Mesendoderm (in vitro differentiated cells): ENCODE measurements at regions not wholly inside any gene's neighbourhood (a gene's known extent, or its start where the extent isn't known, plus 50 kb on each side); places are given as distances from the start of the nearest gene placed in this dataset.

Experiments
- DNase-seq: peaks from one replicate; pipeline ENCODE4 v3.0.0; 2013
- H2AK5ac ChIP-seq: 2 replicates; pipeline ENCODE4 v1.6.1; 2013; ENCODE audit warnings: low read length, inconsistent platforms
- H2BK120ac ChIP-seq: 2 replicates; pipeline ENCODE4 v1.6.1; 2013; ENCODE audit warnings: low read depth, mild to moderate bottlenecking, low read length, moderate library complexity, mixed read lengths
- H2BK15ac ChIP-seq: replicated peaks from 2 replicates; pipeline ENCODE4 v1.6.1; 2013; ENCODE audit warnings: low read depth, mild to moderate bottlenecking, moderate library complexity
- H2BK5ac ChIP-seq: 2 replicates; pipeline ENCODE4 v1.6.1; 2013; ENCODE audit warnings: low read length, inconsistent platforms
- H3K18ac ChIP-seq: 2 replicates; pipeline ENCODE4 v1.6.1; 2013; ENCODE audit warnings: mild to moderate bottlenecking, low read length, mixed read lengths
- H3K23ac ChIP-seq: one replicate; pipeline ENCODE4 v1.6.1; 2013; ENCODE audit warnings: low read length
- H3K27ac ChIP-seq: 2 replicates; pipeline ENCODE4 v1.5.1; 2013; ENCODE audit warnings: low read depth, mild to moderate bottlenecking, inconsistent platforms, low read length, moderate library complexity
- H3K27me3 ChIP-seq: 2 replicates; pipeline ENCODE4 v1.6.1; 2013; ENCODE audit warnings: low read length, control low read depth, mild to moderate bottlenecking, inconsistent platforms; ENCODE audit not compliant: insufficient read depth, poor library complexity
- H3K36me3 ChIP-seq: 2 replicates; pipeline ENCODE4 v1.6.1; 2013; ENCODE audit warnings: low read length, inconsistent platforms; ENCODE audit not compliant: control insufficient read depth, insufficient read depth
- H3K4ac ChIP-seq: one replicate; pipeline ENCODE4 v1.6.1; 2013; ENCODE audit warnings: low read depth, mild to moderate bottlenecking, low read length, moderate library complexity
- H3K4me1 ChIP-seq: 2 replicates; pipeline ENCODE4 v1.6.1; 2013; ENCODE audit warnings: low read depth, low read length, inconsistent platforms; ENCODE audit not compliant: control insufficient read depth
- H3K4me2 ChIP-seq: 2 replicates; pipeline ENCODE4 v1.6.1; 2013; ENCODE audit warnings: low read length
- H3K4me3 ChIP-seq: 2 replicates; pipeline ENCODE4 v1.5.1; 2013; ENCODE audit warnings: mild to moderate bottlenecking, low read length
- H3K56ac ChIP-seq: one replicate; pipeline ENCODE4 v1.6.1; 2013; ENCODE audit warnings: low read length
- H3K79me1 ChIP-seq: 2 replicates; pipeline ENCODE4 v1.6.1; 2013; ENCODE audit warnings: low read length, inconsistent platforms
- H3K79me2 ChIP-seq: 2 replicates; pipeline ENCODE4 v1.6.1; 2013; ENCODE audit warnings: mild to moderate bottlenecking, low read length; ENCODE audit not compliant: control insufficient read depth, insufficient read depth
- H3K9ac ChIP-seq: 2 replicates; pipeline ENCODE4 v1.6.1; 2013; ENCODE audit warnings: low read length, inconsistent platforms
- H4K5ac ChIP-seq: one replicate; pipeline ENCODE4 v1.6.1; 2013; ENCODE audit warnings: low read length
- H4K8ac ChIP-seq: one replicate; pipeline ENCODE4 v1.6.1; 2013; ENCODE audit warnings: low read depth, mild to moderate bottlenecking, control low read depth, low read length, moderate library complexity
- WGBS: extraction: QIAGEN DNeasy Blood & Tissue Kit; methylation state at CpG from one replicate; pipeline ENCODE4 v1.1.7; 2013; ENCODE audit warnings: low lambda C conversion rate, missing lambda C conversion rate; ENCODE audit not compliant: insufficient coverage; ENCODE audit errors: extremely low coverage; 5-methylcytosine and 5-hydroxymethylcytosine counted together

- WGBS, result no CpG with 5 or more reads among the region's 1 CpG
- no peak overlapping the region for H3K18ac ChIP-seq
- no peak overlapping the region for H3K4me3 ChIP-seq
- DNase-seq, result no peak
- H2BK5ac ChIP-seq, result no peak overlapping the region
- no peaks in the 10 kb centered on the region for H3K4me1 ChIP-seq
- no peak overlapping the region for H4K5ac ChIP-seq
- H3K79me1 ChIP-seq, result no peaks in the 10 kb centered on the region
- no peaks in the 10 kb centered on the region for H3K36me3 ChIP-seq
- no peaks in the 10 kb centered on the region for H3K79me2 ChIP-seq
- H3K23ac ChIP-seq, result no peak overlapping the region
- no peaks in the 10 kb centered on the region for H3K27me3 ChIP-seq
- no peak overlapping the region for H4K8ac ChIP-seq
- H2BK15ac ChIP-seq, result no peak overlapping the region
- H2AK5ac ChIP-seq, result no peak overlapping the region
- no peak overlapping the region for H3K4me2 ChIP-seq
- H3K4ac ChIP-seq, result no peak overlapping the region
- H3K56ac ChIP-seq, result no peak overlapping the region
- H3K27ac ChIP-seq, result no peak overlapping the region
- no peak overlapping the region for H2BK120ac ChIP-seq
- no peak overlapping the region for H3K9ac ChIP-seq
Measured at GRCh38 chr12:88982694-88983093, 369.6 kb downstream of the DUSP6 start.

- Histone ChIP-seq H3K36me3 (no peaks in the 10 kb centered on the region), H3K23ac (no peak overlapping the region), H3K18ac (no peak overlapping the region), H3K79me1 (no peaks in the 10 kb centered on the region), H3K27ac (no peak overlapping the region), H3K27me3 (no peaks in the 10 kb centered on the region), H3K9ac (no peak overlapping the region), H3K79me2 (no peaks in the 10 kb centered on the region), H3K56ac (no peak overlapping the region), H3K4me2 (no peak overlapping the region), H3K4me1 (no peaks in the 10 kb centered on the region), H2BK15ac (no peak overlapping the region), H3K4me3 (no peak overlapping the region), H2BK5ac (no peak overlapping the region), H2BK120ac (no peak overlapping the region), H3K4ac (no peak overlapping the region), H4K5ac (no peak overlapping the region), H4K8ac (no peak overlapping the region), H2AK5ac (no peak overlapping the region)
- no peak for DNase-seq
- no CpG with 5 or more reads among the region's 2 CpGs for WGBS
Measured at GRCh38 chr12:88977115-88977514, 375.2 kb downstream of the DUSP6 start.

DNA sequence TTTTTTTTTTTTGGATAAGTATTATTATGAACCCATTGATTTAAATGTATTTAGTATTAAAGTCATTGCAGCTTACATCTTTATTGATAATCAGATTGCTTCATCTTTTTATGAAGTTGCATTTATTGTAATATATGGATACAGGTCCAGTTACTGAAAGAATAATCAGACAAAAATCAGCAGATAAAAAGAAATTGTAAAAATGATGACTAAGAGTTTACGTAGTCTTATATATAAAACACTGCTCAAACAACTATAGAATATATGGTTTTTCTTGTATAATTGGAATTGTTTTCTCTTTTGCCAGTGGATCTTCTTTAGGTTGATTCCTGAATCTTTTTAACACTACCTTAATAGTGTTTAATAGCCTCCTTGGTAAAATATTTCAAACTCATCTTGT, 378.3 kb downstream of the DUSP6 start:
- Histone ChIP-seq H3K36me3 (no peaks in the 10 kb centered on the region), H3K79me2 (no peaks in the 10 kb centered on the region), H3K18ac (no peak overlapping the region), H4K8ac (no peak overlapping the region), H3K4me1 (no peaks in the 10 kb centered on the region), H2AK5ac (no peak overlapping the region), H2BK15ac (no peak overlapping the region), H3K27ac (no peak overlapping the region), H3K79me1 (no peaks in the 10 kb centered on the region), H3K27me3 (no peaks in the 10 kb centered on the region), H2BK5ac (no peak overlapping the region), H4K5ac (no peak overlapping the region), H3K9ac (no peak overlapping the region), H2BK120ac (no peak overlapping the region), H3K4me2 (no peak overlapping the region), H3K4ac (no peak overlapping the region), H3K56ac (no peak overlapping the region), H3K23ac (no peak overlapping the region), H3K4me3 (no peak overlapping the region)
- DNase-seq, result no peak
- WGBS, result no CpG with 5 or more reads among the region's 1 CpG

GRCh38 chr12:88970740-88971139, 381.6 kb downstream of the DUSP6 start:
- H2BK15ac ChIP-seq, result no peak overlapping the region
- H3K27me3 ChIP-seq, result no peaks in the 10 kb centered on the region
- no peak overlapping the region for H3K27ac ChIP-seq
- no peak overlapping the region for H2BK120ac ChIP-seq
- no peak overlapping the region for H3K9ac ChIP-seq
- no peak overlapping the region for H4K5ac ChIP-seq
- H4K8ac ChIP-seq, result no peak overlapping the region
- no peak for DNase-seq
- H3K4ac ChIP-seq, result no peak overlapping the region
- WGBS, result no CpG with 5 or more reads among the region's 1 CpG
- H3K4me2 ChIP-seq, result no peak overlapping the region
- H3K79me2 ChIP-seq, result no peaks in the 10 kb centered on the region
- H3K79me1 ChIP-seq, result no peaks in the 10 kb centered on the region
- no peak overlapping the region for H3K23ac ChIP-seq
- H3K36me3 ChIP-seq, result no peaks in the 10 kb centered on the region
- no peak overlapping the region for H2BK5ac ChIP-seq
- no peak overlapping the region for H3K4me3 ChIP-seq
- H3K18ac ChIP-seq, result no peak overlapping the region
- no peaks in the 10 kb centered on the region for H3K4me1 ChIP-seq
- no peak overlapping the region for H3K56ac ChIP-seq
- no peak overlapping the region for H2AK5ac ChIP-seq

GRCh38 chr12:88969127-88969526, 383.2 kb downstream of the DUSP6 start:
- Histone ChIP-seq H3K36me3 (no peaks in the 10 kb centered on the region), H2BK15ac (no peak overlapping the region), H3K18ac (no peak overlapping the region), H3K23ac (no peak overlapping the region), H3K27me3 (no peaks in the 10 kb centered on the region), H3K4me2 (no peak overlapping the region), H3K4me1 (no peaks in the 10 kb centered on the region), H4K5ac (no peak overlapping the region), H2BK5ac (no peak overlapping the region), H3K27ac (no peak overlapping the region), H3K79me1 (no peaks in the 10 kb centered on the region), H2AK5ac (no peak overlapping the region), H3K9ac (no peak overlapping the region), H3K79me2 (no peaks in the 10 kb centered on the region), H4K8ac (no peak overlapping the region), H2BK120ac (no peak overlapping the region), H3K4ac (no peak overlapping the region), H3K56ac (no peak overlapping the region), H3K4me3 (no peak overlapping the region)
- no CpG with 5 or more reads among the region's 5 CpGs for WGBS
- no peak for DNase-seq

DNA sequence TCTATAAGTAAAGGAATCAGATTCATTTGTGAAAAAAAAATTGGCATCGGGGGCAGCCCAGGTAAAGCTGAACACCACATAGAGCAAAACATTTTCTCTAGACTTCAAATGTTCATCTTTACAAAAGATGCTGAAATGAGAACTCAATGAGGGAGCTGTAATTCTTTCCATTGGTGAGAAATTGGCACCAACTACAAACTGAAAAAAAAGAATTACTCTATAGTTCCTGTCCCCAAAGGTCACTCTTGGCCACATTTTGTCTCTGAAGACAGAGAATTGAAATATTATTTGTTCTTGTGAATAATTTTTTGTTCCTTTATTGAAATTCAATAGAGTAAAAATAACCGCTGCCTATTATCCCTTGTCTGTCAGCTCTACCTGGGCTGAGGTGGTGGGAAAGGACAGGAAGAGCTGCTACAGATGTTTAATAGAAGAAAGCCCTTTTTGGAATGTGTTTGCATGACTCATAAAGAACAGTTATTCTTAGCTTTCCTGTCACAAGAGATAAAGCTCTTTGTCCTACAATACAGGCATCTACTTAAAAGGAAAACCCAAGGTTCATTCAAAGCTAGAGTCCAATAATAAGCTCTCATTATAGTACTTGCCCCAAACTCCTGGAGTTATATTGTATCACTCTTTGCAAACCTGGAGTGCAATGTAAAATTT, 380.1 kb upstream of the KITLG start:
- Histone ChIP-seq H3K79me1 (no peaks in the 10 kb centered on the region), H2BK5ac (no peak overlapping the region), H3K4ac (no peak overlapping the region), H4K5ac (no peak overlapping the region), H3K27ac (no peak overlapping the region), H3K23ac (no peak overlapping the region), H3K79me2 (no peaks in the 10 kb centered on the region), H3K18ac (no peak overlapping the region), H3K9ac (no peak overlapping the region), H3K4me2 (no peak overlapping the region), H3K4me3 (no peak overlapping the region), H3K4me1 (no peaks in the 10 kb centered on the region), H2BK120ac (no peak overlapping the region), H2AK5ac (no peak overlapping the region), H3K36me3 (no peaks in the 10 kb centered on the region), H2BK15ac (no peak overlapping the region), H4K8ac (no peak overlapping the region), H3K27me3 (no peaks in the 10 kb centered on the region), H3K56ac (no peak overlapping the region)
- DNase-seq, result no peak
- no CpG with 5 or more reads among the region's 2 CpGs for WGBS
